ENCODE measurements at regions not wholly inside any gene's neighbourhood (a gene's known extent, or its start where the extent isn't known, plus 50 kb on each side); places are given as distances from the start of the nearest gene placed in this dataset.

DNA sequence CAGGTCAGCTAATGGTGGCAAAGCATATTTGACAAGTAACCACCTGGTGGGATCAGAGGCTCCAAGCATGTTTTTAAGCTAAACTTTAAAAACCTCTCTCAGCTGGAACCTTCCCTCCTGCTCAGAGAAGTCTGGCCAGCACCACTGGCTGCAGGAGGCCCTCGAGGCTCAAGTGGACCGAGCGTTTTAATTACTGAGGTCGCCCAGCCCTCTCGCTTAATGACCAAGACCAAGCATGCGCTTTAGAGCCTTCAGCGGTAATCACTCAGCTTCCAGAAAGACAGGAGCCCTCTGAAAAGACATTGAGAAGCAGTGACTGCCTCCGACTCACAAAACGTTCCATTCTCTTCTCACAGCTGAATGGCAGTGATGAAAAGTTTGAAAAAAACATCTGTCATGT lies 383.4 kb upstream of the ADARB2 start:
- no peaks in the 10 kb centered on the region for H3K9me3 ChIP-seq
- no peaks in the 10 kb centered on the region for H3K27me3 ChIP-seq
- intact Hi-C loops (cut with DNase I): no loop called here
- H3K36me3 ChIP-seq: no peaks in the 10 kb centered on the region
- H3K4me1 ChIP-seq: no peaks in the 10 kb centered on the region
- no peak overlapping the region for H3K4me3 ChIP-seq
- DNase-seq: no peak
- 40% methylated on average over 7 of the region's 9 CpGs for WGBS (ENCODE audit: insufficient coverage, low coverage, low lambda C conversion rate, missing lambda C conversion rate)
- no peak for TF ChIP-seq POLR2A (IDR thresholded peaks at IDR 0.05)
- TF ChIP-seq, protein P1, sequence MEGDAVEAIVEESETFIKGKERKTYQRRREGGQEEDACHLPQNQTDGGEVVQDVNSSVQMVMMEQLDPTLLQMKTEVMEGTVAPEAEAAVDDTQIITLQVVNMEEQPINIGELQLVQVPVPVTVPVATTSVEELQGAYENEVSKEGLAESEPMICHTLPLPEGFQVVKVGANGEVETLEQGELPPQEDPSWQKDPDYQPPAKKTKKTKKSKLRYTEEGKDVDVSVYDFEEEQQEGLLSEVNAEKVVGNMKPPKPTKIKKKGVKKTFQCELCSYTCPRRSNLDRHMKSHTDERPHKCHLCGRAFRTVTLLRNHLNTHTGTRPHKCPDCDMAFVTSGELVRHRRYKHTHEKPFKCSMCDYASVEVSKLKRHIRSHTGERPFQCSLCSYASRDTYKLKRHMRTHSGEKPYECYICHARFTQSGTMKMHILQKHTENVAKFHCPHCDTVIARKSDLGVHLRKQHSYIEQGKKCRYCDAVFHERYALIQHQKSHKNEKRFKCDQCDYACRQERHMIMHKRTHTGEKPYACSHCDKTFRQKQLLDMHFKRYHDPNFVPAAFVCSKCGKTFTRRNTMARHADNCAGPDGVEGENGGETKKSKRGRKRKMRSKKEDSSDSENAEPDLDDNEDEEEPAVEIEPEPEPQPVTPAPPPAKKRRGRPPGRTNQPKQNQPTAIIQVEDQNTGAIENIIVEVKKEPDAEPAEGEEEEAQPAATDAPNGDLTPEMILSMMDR (IDR thresholded peaks at IDR 0.05): no peak
- no peak for ATAC-seq
- no peak overlapping the region for H3K27ac ChIP-seq

DNA sequence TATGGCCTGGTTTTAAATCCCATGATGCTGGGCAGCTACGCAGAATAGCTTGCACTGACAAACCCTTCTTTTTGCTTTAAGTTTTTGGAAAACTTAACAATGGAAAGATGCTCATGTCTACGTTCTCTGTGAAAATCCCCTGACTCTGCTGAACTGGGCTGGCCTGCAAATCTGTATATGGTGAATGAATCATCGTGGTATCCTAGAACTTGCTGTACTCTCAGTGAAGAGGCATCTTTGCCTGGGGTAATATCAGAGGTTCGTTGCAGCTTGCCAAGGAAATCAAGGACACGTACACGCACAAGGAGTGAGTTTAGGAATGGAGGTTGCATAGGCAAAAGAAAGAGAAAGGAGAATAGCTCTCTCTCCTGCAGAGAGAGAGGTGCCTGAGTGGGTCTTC lies 382.0 kb upstream of the ADARB2 start:
- 84% methylated on average over 6 of the region's 6 CpGs for WGBS (ENCODE audit: insufficient coverage, low coverage, low lambda C conversion rate, missing lambda C conversion rate)
- intact Hi-C loops (cut with DNase I): no loop called here
- Histone ChIP-seq H3K36me3 (no peaks in the 10 kb centered on the region), H3K4me3 (no peak overlapping the region), H3K9me3 (no peaks in the 10 kb centered on the region), H3K4me1 (no peaks in the 10 kb centered on the region), H3K27me3 (no peaks in the 10 kb centered on the region), H3K27ac (no peak overlapping the region)
- TF ChIP-seq, protein P1 (IDR thresholded peaks at IDR 0.05): no peak
- TF ChIP-seq POLR2A (IDR thresholded peaks at IDR 0.05): no peak
- ATAC-seq (no peak), DNase-seq (no peak)

DNA sequence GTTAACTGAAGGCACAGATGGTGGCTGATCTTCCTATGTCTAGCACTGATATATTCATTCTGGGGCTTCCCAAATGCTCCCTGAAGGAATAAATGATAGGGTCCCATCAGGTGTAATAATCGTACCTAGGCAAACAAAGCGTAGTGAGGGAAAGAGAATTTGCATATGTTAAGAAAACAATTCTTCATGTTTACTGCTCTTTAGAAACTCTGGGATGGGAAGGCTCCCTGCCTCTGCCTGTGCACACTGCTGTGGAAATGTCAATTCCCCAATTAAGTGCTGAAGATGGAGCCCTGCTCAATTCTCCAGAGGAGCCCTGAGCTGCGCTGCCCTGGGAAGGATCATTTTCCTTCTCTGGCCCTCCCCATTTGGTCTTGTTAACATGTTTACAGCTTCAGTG lies 380.9 kb upstream of the ADARB2 start:
- DNase-seq (no peak), ATAC-seq (no peak)
- H3K36me3 ChIP-seq: no peaks in the 10 kb centered on the region
- TF ChIP-seq POLR2A (IDR thresholded peaks at IDR 0.05): no peak
- TF ChIP-seq, protein P1 (IDR thresholded peaks at IDR 0.05): no peak
- H3K27me3 ChIP-seq: no peaks in the 10 kb centered on the region
- intact Hi-C loops (cut with DNase I): no loop called here
- no peak overlapping the region for H3K27ac ChIP-seq
- no peaks in the 10 kb centered on the region for H3K4me1 ChIP-seq
- H3K4me3 ChIP-seq: no peak overlapping the region
- 83% methylated on average over 3 of the region's 3 CpGs for WGBS (ENCODE audit: insufficient coverage, low coverage, low lambda C conversion rate, missing lambda C conversion rate)
- H3K9me3 ChIP-seq: no peaks in the 10 kb centered on the region

DNA sequence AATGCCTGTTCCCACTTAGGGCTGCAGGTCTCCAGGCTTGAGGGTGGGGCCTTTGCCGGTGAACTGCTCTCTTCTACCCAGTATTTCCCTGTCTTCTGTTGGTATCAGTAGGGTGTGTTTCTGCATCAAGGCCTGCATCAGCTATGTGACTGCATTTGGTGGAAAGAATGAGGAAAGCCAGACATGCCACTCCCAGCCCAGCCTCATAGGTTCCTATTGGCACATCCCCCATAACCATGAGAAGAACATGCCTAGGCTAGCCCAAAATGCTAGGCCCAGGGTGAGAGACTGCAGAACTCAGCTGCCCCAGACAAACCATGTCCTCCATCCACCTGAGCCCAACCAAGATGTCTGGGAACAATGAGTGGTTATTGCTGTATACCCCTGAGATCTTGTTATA lies 380.3 kb upstream of the ADARB2 start:
- no peak for DNase-seq
- ATAC-seq: no peak
- no CpG with 5 or more reads among the region's 1 CpG for WGBS (ENCODE audit: insufficient coverage, low coverage, low lambda C conversion rate, missing lambda C conversion rate)
- no peak overlapping the region for H3K27ac ChIP-seq
- no peaks in the 10 kb centered on the region for H3K27me3 ChIP-seq
- intact Hi-C loops (cut with DNase I): no loop called here
- H3K4me3 ChIP-seq: no peak overlapping the region
- TF ChIP-seq POLR2A (IDR thresholded peaks at IDR 0.05): no peak
- TF ChIP-seq, protein P1 (IDR thresholded peaks at IDR 0.05): no peak
- H3K4me1 ChIP-seq: no peaks in the 10 kb centered on the region
- no peaks in the 10 kb centered on the region for H3K9me3 ChIP-seq
- H3K36me3 ChIP-seq: no peaks in the 10 kb centered on the region

DNA sequence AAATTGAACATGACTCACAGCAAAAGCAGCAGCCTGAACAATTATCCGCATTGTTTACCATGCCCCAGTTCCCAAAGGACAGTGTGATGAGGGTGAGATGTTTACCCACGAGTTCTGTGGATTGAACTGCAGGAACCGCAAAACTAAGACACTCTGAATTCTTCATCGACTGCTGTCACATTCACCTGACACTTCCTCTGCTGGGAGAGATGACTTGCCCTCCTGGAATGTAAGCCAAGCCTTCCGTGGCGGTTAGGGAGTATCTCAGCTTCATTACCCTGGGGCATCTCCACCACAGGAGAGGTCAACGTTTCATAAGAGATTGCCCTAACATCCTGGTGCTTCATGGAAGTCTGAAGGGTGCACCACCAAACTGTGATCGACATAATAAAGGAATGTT lies 374.6 kb upstream of the ADARB2 start:
- ATAC-seq (no peak), DNase-seq (no peak)
- H3K4me3 ChIP-seq: no peak overlapping the region
- H3K27me3 ChIP-seq: no peaks in the 10 kb centered on the region
- no peak overlapping the region for H3K27ac ChIP-seq
- intact Hi-C loops (cut with DNase I): no loop called here
- no peaks in the 10 kb centered on the region for H3K36me3 ChIP-seq
- WGBS (ENCODE audit: insufficient coverage, low coverage, low lambda C conversion rate, missing lambda C conversion rate): 35% methylated on average over 6 of the region's 8 CpGs
- no peaks in the 10 kb centered on the region for H3K4me1 ChIP-seq
- no peaks in the 10 kb centered on the region for H3K9me3 ChIP-seq
- TF ChIP-seq POLR2A (IDR thresholded peaks at IDR 0.05): no peak
- TF ChIP-seq, protein P1 (IDR thresholded peaks at IDR 0.05): no peak

All from right lobe of liver (tissue), 6 donors.